GM18867 (cell line): ENCODE measurements at regions not wholly inside any gene's neighbourhood (a gene's known extent, or its start where the extent isn't known, plus 50 kb on each side); places are given as distances from the start of the nearest gene placed in this dataset.

Source experiments
- ATAC-seq: cut with Tn5 transposase; IDR thresholded peaks from one replicate; pipeline ENCODE4 v1.9.1; 2021; ENCODE audit warnings: mild to moderate bottlenecking, moderate library complexity; ENCODE audit not compliant: unreplicated experiment

- ATAC-seq = no peak
Observed at GRCh38 chr6:139625081-139625939, 250.9 kb upstream of the CITED2 start.

DNA sequence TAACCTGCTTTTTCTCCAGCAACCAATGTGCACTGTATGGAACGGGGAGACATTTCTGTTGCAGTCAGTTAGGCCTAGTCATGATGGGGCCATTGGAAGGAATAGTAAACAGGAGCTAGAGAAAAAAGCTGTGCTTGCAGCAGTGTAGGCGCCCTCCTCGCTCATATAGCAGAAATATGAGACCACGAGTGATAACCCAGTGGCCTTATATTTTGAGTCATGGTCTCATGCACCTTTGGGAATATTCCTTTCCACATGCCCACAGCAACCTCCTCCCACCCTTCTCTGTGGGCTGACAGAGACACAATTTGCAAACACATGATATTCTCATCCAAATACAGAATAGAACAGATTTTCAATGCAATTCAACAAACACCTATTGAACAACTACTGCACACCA lies 248.9 kb upstream of the CITED2 start:
- ATAC-seq = no peak

DNA sequence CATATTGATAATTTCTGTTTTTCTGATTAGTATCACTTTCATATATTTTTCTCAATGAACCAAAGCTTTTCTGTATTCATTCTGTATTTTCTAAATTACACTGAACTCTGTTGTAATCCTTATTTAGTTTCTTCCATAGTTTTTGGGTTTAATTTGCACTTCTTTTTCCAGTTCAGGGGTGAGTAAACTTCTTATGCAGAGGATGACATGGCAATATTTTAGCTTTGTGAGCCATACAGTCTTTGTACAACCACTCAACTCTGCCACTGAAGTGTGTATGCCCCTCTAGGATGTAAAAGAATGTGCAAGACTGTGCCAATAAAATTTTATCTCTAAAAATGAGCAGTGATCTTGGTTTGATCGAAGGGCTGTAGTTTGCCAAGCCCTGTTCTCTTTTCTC lies 239.0 kb upstream of the CITED2 start:
- no peak for ATAC-seq

GRCh38 chr6:139612135-139612465 lies 237.7 kb upstream of the CITED2 start:
- no peak for ATAC-seq

GRCh38 chr6:139611327-139612134 lies 237.1 kb upstream of the CITED2 start:
- ATAC-seq = no peak

DNA sequence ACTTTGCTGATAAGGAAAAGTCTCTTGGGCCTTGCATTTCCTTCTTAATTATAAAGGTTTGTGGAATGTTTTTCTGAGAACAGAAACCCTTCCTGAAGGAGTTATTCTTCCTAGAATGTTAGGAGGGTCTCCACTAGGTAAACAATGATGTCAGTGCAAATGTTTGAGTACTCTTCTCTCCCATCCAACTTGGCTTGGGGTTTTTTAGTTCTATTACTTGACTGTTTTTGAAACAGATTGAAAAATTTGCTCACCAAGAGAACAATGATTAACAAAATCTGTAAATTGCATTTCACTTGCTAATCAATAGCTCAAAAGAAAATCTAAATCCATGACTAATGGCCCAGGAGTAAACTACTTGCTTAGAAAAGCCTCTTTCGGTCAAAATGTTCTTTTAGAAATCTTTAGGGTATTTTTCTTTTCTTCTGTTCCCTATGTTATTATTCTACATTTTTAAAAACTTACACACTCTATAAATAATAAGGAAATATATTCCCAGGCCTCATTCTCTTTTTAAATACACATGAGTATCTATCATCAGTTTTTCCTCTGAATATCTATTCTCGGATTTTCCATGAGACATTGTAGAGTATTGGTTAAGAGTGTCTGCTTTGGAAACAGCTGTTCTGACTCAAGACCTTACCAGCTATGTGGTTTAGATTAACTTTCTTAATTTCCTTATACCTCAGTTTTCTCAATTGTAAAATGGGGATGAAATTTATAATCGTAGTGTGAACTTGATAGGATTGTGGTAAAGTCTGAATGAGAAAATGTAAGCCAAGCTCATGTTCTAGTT lies 234.2 kb upstream of the CITED2 start:
- no peak for ATAC-seq

DNA sequence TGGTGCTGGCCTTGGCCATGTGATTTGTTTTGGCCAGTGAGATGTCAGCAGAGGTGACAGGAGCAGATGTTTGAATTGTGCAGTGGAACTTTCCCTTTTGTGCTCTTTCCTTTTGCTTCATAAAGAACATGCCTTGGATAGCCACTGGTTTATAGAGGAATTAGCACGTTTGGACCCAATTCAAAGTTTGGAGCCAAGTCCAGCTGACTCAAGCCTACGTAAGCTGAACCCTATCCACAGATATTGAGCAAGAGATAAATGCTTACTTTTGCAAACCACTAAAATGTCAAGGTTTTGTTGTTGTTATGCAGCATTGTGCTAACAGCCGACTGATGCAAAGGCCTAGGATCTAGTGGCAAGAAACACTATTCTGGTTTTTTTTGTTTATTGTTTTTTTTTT lies 230.9 kb upstream of the CITED2 start:
- ATAC-seq = no peak

GRCh38 chr6:139603581-139603980 lies 229.1 kb upstream of the CITED2 start:
- no peak for ATAC-seq

DNA sequence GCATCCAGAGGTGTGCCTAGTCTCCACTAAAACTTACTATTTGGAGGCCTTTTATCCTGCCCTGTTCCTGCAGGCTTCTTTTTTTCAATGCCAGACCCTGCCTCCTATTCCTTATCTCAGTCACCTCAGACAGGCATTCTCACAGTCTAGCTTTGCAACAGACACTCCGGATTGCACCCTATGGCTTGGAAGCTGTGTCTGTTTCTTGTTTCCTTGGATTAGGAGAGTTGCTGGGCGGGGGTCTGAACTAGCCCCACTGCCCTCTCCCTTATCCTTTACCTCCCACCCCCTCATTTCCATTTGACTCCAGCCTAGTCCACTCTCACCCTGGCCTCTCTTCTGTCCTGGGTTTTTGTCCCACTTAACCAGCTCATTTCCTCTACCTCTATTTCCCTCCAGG lies 228.1 kb upstream of the CITED2 start:
- no peak for ATAC-seq

DNA sequence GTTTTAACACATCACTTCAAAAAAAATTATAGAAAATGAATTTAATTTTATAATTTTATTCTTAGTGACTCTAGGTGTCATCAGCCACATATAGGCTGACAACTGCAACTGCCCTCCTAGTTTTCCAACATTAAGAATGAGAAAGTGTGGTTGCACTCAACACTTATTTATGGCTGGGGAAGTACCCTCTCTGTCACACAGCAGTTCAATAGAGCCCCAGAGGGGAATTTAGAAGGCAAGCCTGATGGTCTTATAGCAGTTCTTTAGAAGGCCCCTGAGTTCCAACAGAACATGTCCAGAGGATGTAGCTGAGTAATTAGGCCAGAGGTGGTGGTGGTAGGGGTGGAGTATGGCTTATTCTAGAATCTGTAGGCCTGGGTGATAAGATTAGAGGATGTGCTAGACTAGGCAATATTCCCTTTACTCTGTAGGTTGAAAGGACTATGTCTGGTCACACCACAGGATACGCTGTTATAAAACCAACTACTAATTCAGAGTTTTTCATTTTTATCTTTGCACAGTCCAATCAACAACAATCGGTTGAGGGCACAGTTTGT lies 226.5 kb upstream of the CITED2 start:
- ATAC-seq = peak; percentile 95

- no peak for ATAC-seq
Observed at GRCh38 chr6:139600343-139600742, 225.9 kb upstream of the CITED2 start.

GRCh38 chr6:139597771-139598755 lies 223.6 kb upstream of the CITED2 start:
- ATAC-seq = no peak

DNA sequence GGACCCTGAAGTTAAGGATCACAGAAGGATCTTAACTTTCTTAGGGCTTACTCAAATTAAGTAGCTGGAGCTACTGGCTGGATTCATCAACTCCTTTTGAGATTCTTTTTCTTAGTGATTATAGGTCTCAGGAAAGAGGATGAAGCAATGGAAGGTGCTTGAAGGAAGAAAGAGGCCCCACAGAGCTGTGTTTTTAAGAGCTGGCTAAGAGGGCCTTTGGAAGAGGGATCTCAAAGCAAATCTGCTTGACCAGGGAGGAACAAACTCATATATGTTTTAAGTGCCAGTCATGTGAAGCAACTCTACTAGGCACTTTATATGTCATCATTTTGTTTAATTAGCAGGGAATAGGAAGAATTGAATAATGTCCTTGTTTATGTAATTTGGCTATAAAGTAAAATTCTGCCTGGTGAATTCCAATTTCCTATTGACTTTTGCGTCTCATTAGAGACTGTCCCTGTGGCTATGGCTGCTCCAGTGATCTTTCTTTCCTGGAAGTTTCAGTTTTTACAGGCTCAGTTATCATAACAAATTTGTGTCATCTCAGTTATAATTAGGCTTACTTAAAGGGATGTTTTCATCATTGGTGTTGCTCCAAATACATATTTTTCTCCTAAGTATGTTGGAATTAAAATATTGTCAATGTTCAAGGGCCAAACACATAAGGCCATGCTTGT lies 222.8 kb upstream of the CITED2 start:
- ATAC-seq = no peak

DNA sequence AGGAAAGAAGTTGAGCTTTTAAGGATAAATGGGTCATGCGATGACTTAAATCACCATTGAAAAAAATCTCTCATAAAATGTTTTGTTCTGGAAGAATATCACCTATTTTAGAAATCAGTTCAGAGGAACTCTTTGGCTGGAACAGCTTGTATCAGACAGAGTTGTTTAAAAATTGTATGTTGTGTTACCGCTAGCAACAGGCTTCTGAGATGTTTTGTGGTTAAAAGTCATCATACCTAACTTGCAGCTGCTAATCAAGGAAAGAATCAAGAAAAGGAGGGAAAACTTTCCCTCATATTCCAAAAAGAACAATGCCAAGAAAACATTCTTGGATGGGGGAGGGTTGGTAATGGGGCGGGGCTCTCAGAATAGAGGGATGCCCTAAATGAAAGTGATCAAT lies 220.7 kb upstream of the CITED2 start:
- ATAC-seq = no peak

DNA sequence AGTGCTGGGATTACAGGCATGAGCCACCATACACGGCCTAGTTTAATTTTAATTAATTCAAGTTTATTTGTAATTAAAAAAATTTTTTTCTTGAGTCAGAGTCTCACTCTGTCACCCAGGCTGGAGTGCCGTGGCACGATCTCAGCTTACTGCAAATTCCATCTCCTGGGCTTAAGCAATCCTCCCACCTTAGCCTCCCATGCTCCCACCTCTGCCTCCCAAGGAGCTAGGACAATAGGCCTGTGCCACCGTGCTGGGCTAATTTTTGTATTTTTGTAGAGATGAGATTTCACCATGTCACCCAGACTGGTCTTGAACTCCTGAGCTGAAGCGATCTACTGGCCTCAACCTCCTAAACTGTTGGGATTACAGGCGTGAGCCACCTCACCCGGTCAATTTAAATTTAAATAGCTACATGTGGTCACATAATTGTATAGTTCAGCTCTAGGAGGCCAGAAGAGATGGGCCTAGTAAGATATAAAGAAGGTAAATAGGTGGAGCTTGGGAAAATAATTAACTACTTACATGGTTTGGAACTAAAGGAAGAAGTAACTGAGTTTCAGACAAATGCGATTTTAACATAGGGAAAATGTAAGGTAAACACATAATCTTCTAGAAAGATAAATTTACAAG lies 220.0 kb upstream of the CITED2 start:
- ATAC-seq = no peak

DNA sequence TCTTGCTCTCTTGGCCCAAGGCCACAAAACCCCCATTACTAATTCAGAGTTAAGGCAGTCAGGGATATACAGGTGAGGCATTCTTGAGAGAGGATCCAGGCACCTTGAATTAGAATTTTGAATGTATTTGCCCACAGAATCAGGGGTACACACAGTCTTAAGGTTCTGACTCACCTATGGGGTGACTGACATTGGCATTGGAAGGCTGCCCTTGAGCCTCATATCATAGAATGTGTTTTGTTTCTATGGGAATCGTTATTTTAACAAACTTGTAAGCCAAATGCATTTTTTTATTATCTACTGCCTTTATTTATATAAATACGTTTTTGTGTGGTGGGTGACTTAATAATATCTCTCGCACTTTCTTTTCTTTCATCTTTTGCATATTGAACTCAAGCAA lies 218.6 kb upstream of the CITED2 start:
- no peak for ATAC-seq

DNA sequence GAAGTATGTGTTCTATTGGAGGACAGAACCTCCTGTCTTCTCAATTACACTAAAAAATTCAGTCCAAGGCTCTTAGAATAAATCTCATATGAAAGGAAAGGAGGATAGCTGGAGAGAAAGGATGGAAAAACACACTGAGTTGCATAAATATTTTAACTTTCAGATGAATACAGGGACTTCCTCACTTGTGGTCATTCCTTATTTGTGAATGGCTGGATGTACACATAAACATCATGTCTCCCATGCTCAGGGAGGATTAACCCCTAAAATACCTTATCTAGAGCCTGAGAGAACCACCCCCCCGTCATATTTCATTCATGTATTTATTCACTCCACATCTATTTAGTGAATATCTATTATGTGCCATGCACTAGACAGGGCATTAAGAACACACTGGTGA lies 217.6 kb upstream of the CITED2 start:
- no peak for ATAC-seq

GRCh38 chr6:139591075-139591865 lies 216.8 kb upstream of the CITED2 start:
- ATAC-seq = no peak
